Nephron progenitor cell (in vitro differentiated cells): ENCODE measurements at regions not wholly inside any gene's neighbourhood (a gene's known extent, or its start where the extent isn't known, plus 50 kb on each side); places are given as distances from the start of the nearest gene placed in this dataset.

ENCODE experiments used
- DNase-seq: peaks from one replicate; pipeline ENCODE4 v3.0.0; 2021
- H3K27ac Mint-ChIP-seq: 2 replicates; pipeline ENCODE4 v1.8.0; 2021; ENCODE audit warnings: mild to moderate bottlenecking, moderate library complexity, mixed read lengths
- H3K27me3 Mint-ChIP-seq: 2 replicates; pipeline ENCODE4 v1.8.0; 2021; ENCODE audit warnings: mild to moderate bottlenecking, low read depth, mixed read lengths; ENCODE audit not compliant: poor library complexity
- H3K36me3 Mint-ChIP-seq: 2 replicates; pipeline ENCODE4 v1.8.0; 2021; ENCODE audit warnings: low read depth, mixed read lengths
- H3K4me1 Mint-ChIP-seq: 2 replicates; pipeline ENCODE4 v1.8.0; 2021; ENCODE audit warnings: mixed read lengths
- H3K4me3 Mint-ChIP-seq: 2 replicates; pipeline ENCODE4 v1.8.0; 2021; ENCODE audit warnings: mild to moderate bottlenecking, moderate library complexity, mixed read lengths
- H3K9me3 Mint-ChIP-seq: 2 replicates; pipeline ENCODE4 v1.8.0; 2021; ENCODE audit warnings: mild to moderate bottlenecking, moderate library complexity, mixed read lengths
- CTCF ChIP-seq: fragments of 200-600 bp; sonication (generic); IDR thresholded peaks from 2 replicates; pipeline ENCODE4 v1.5.0; 2021; ENCODE audit warnings: antibody characterized with exemption

GRCh38 chr6:137646484-137646883 lies 152.3 kb upstream of the OLIG3 start:
- peaks cover 9% of the 10 kb centered on the region for H3K27me3 Mint-ChIP-seq
- no peak for DNase-seq
- TF ChIP-seq CTCF = no peak
- no peak overlapping the region for H3K4me3 Mint-ChIP-seq
- no peaks in the 10 kb centered on the region for H3K9me3 Mint-ChIP-seq
- H3K27ac Mint-ChIP-seq = no peak overlapping the region
- H3K36me3 Mint-ChIP-seq = no peaks in the 10 kb centered on the region
- peaks cover 13% of the 10 kb centered on the region for H3K4me1 Mint-ChIP-seq

GRCh38 chr6:137647762-137648447 lies 153.7 kb upstream of the OLIG3 start:
- H3K4me3 Mint-ChIP-seq = no peak overlapping the region
- peak overlapping the region; percentile 39 for H3K27ac Mint-ChIP-seq
- no peak for DNase-seq
- H3K36me3 Mint-ChIP-seq = no peaks in the 10 kb centered on the region
- H3K27me3 Mint-ChIP-seq = peaks cover 9% of the 10 kb centered on the region
- no peak for TF ChIP-seq CTCF
- H3K4me1 Mint-ChIP-seq = peaks cover 13% of the 10 kb centered on the region
- peaks cover 9% of the 10 kb centered on the region for H3K9me3 Mint-ChIP-seq

- no peak for DNase-seq
- no peak for TF ChIP-seq CTCF
- Mint-ChIP-seq H3K36me3 (peaks cover 11% of the 10 kb centered on the region), H3K4me1 (peaks cover 13% of the 10 kb centered on the region), H3K9me3 (peaks cover 33% of the 10 kb centered on the region), H3K4me3 (no peak overlapping the region), H3K27ac (no peak overlapping the region), H3K27me3 (peaks cover 4% of the 10 kb centered on the region)
These were observed 156.5 kb upstream of the OLIG3 start for GRCh38 chr6:137650720-137651119.

GRCh38 chr6:137651178-137651577 lies 157.0 kb upstream of the OLIG3 start:
- DNase-seq = no peak
- no peak overlapping the region for H3K4me3 Mint-ChIP-seq
- peaks cover 37% of the 10 kb centered on the region for H3K9me3 Mint-ChIP-seq
- peaks cover 13% of the 10 kb centered on the region for H3K4me1 Mint-ChIP-seq
- no peak for TF ChIP-seq CTCF
- no peak overlapping the region for H3K27ac Mint-ChIP-seq
- peaks cover 6% of the 10 kb centered on the region for H3K27me3 Mint-ChIP-seq
- H3K36me3 Mint-ChIP-seq = peaks cover 11% of the 10 kb centered on the region

GRCh38 chr6:137651591-137652335 lies 157.6 kb upstream of the OLIG3 start:
- no peak overlapping the region for H3K4me3 Mint-ChIP-seq
- peaks cover 13% of the 10 kb centered on the region for H3K4me1 Mint-ChIP-seq
- H3K27ac Mint-ChIP-seq = no peak overlapping the region
- no peak for DNase-seq
- H3K9me3 Mint-ChIP-seq = peaks cover 41% of the 10 kb centered on the region
- TF ChIP-seq CTCF = no peak
- peaks cover 10% of the 10 kb centered on the region for H3K27me3 Mint-ChIP-seq
- H3K36me3 Mint-ChIP-seq = peaks cover 11% of the 10 kb centered on the region
